H1 (cell line): ENCODE measurements at regions not wholly inside any gene's neighbourhood (a gene's known extent, or its start where the extent isn't known, plus 50 kb on each side); places are given as distances from the start of the nearest gene placed in this dataset.

Experiments
- BRCA1 ChIP-seq: IDR thresholded peaks from 2 replicates; pipeline ENCODE4 v1.6.1; 2012; ENCODE audit warnings: low read depth, low read length, improper control_type of control experiment
- CEBPB ChIP-seq: IDR thresholded peaks from 2 replicates; pipeline ENCODE4 v1.6.1; 2012; ENCODE audit warnings: low read depth, low read length
- FOSL1 ChIP-seq: IDR thresholded peaks from 2 replicates; pipeline ENCODE4 v1.6.1; 2011; ENCODE audit warnings: mild to moderate bottlenecking, low read depth, low read length, moderate library complexity; ENCODE audit not compliant: insufficient read depth
- KDM5A ChIP-seq: fragments of 200-600 bp; IDR thresholded peaks from 2 replicates; pipeline ENCODE4 v1.7.1; 2012; ENCODE audit warnings: mild to moderate bottlenecking, low read length, inconsistent platforms, mixed read lengths
- MAFK ChIP-seq: IDR thresholded peaks from 2 replicates; pipeline ENCODE4 v1.6.1; 2012; ENCODE audit warnings: low read depth, mild to moderate bottlenecking, improper control_type of control experiment, low read length
- NRF1 ChIP-seq: IDR thresholded peaks from 2 replicates; pipeline ENCODE4 v1.6.1; 2011; ENCODE audit warnings: mild to moderate bottlenecking, low read depth, low read length, improper control_type of control experiment
- RAD21 ChIP-seq, 2 experiments: IDR thresholded peaks in 1 of 2; conservative IDR thresholded peaks in 1 of 2; 2 replicates each; pipeline ENCODE4 v1.6.1; 2011; ENCODE audit warnings: low read depth in 2 of 2, low read length in 2 of 2, improper control_type of control experiment in 1 of 2, inconsistent platforms in 1 of 2, mild to moderate bottlenecking in 1 of 2, moderate library complexity in 1 of 2
- RFX5 ChIP-seq: IDR thresholded peaks from 2 replicates; pipeline ENCODE4 v1.6.1; 2011; ENCODE audit warnings: low read depth, low read length, improper control_type of control experiment, borderline replicate concordance
- TF ChIP-seq, protein P1 (sequence below): IDR thresholded peaks from 2 replicates; pipeline ENCODE4 v1.6.1; 2012; ENCODE audit warnings: inconsistent platforms

DNA sequence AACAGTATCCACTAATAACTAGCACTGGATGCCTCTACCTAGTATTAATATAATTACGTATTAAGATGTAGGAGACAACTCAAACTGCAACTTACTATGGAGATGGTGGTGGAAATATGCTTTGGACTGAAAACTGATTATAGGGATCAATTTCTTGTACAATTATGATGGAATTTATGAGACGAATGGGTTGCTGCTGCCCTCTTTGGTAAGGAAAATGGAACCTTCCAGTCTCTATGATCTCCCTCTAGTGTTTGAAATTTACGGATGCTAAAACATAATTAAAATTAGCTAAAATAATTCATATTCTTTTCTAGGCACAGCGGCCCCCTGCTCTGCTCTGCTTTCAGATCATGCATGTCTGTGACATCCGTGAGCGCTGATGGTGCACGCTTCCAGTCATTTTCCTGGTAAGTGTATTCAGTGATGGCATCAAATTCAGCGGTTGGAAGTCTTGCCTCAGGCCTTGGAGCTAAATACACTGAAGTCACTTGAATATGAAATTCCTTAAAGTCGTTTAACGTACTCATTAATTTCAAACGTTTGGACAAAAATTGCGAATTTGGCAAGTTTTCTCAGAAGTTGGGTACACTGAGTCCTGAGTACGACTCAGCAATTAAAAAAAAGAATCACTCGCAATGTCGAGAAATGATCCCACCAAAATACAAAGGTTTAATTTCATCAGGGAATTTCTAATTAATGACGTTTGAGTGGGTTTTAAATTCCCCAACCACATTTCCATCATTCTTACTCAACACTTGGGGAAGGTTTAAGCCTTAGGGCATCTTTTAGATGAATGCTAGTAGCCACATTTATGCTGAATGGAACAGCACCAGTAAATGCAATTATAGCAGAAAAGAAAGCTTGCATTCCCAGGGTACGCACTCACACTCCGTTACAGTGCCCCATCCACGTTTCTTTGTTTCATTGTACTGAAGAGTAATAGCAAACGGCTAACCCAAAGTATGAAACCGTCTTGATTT is 132.6 kb downstream of the NR2F2 start (continued):
- TF ChIP-seq, protein P1, sequence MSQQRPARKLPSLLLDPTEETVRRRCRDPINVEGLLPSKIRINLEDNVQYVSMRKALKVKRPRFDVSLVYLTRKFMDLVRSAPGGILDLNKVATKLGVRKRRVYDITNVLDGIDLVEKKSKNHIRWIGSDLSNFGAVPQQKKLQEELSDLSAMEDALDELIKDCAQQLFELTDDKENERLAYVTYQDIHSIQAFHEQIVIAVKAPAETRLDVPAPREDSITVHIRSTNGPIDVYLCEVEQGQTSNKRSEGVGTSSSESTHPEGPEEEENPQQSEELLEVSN = no peak
- TF ChIP-seq RFX5 = no peak
- TF ChIP-seq FOSL1 = no peak
- TF ChIP-seq KDM5A = no peak
- TF ChIP-seq MAFK = no peak
- TF ChIP-seq BRCA1 = no peak
- no peak for TF ChIP-seq CEBPB
- TF ChIP-seq NRF1 = no peak
- TF ChIP-seq RAD21 (IDR thresholded peaks at IDR 0.05 in 1 of 2, conservative IDR thresholded peaks at IDR 0.05 in 1 of 2; ENCODE audit: low read depth in 2 of 2, low read length in 2 of 2) = no peak
